ENCODE measurements at regions not wholly inside any gene's neighbourhood (a gene's known extent, or its start where the extent isn't known, plus 50 kb on each side); places are given as distances from the start of the nearest gene placed in this dataset.

- H2BK15ac ChIP-seq (replicated peaks; ENCODE audit: low read depth): no peak overlapping the region
- no peaks in the 10 kb centered on the region for H3K36me3 ChIP-seq (ENCODE audit: control insufficient read depth, insufficient read depth, low read length)
- no peak overlapping the region for H3K9ac ChIP-seq (ENCODE audit: low read length)
- no peak overlapping the region for H4K8ac ChIP-seq (ENCODE audit: low read depth, low read length)
- no CpG with 5 or more reads among the region's 5 CpGs for WGBS (ENCODE audit: extremely low coverage, insufficient coverage, low lambda C conversion rate)
- no peak overlapping the region for H3K27ac ChIP-seq (ENCODE audit: low read depth, low read length)
- no peak overlapping the region for H2BK120ac ChIP-seq (ENCODE audit: low read depth, low read length)
- H3K18ac ChIP-seq (ENCODE audit: low read length): no peak overlapping the region
- no peak overlapping the region for H4K5ac ChIP-seq (ENCODE audit: low read length)
- H3K4ac ChIP-seq (ENCODE audit: low read depth, low read length): no peak overlapping the region
- no peak overlapping the region for H2BK5ac ChIP-seq (ENCODE audit: low read length)
- no peak for DNase-seq
- no peak overlapping the region for H2AK5ac ChIP-seq (ENCODE audit: low read length)
- no peaks in the 10 kb centered on the region for H3K27me3 ChIP-seq (ENCODE audit: insufficient read depth, low read length, poor library complexity)
- no peak overlapping the region for H3K4me2 ChIP-seq (ENCODE audit: low read length)
- H3K4me1 ChIP-seq (ENCODE audit: control insufficient read depth, low read depth, low read length): no peaks in the 10 kb centered on the region
- H3K56ac ChIP-seq (ENCODE audit: low read length): no peak overlapping the region
- no peak overlapping the region for H3K23ac ChIP-seq (ENCODE audit: low read length)
- H3K79me1 ChIP-seq (ENCODE audit: low read length): no peaks in the 10 kb centered on the region
- no peak overlapping the region for H3K4me3 ChIP-seq (ENCODE audit: low read length)
- no peaks in the 10 kb centered on the region for H3K79me2 ChIP-seq (ENCODE audit: control insufficient read depth, insufficient read depth, low read length)
Measured at GRCh38 chr5:171684169-171684568, 101.4 kb upstream of the SMIM23 start.

GRCh38 chr5:171688696-171689495, 96.7 kb upstream of the SMIM23 start:
- DNase-seq: no peak
- no peak overlapping the region for H2BK15ac ChIP-seq (replicated peaks; ENCODE audit: low read depth)
- no peaks in the 10 kb centered on the region for H3K79me2 ChIP-seq (ENCODE audit: control insufficient read depth, insufficient read depth, low read length)
- no peak overlapping the region for H3K27ac ChIP-seq (ENCODE audit: low read depth, low read length)
- H3K4me2 ChIP-seq (ENCODE audit: low read length): no peak overlapping the region
- H4K8ac ChIP-seq (ENCODE audit: low read depth, low read length): no peak overlapping the region
- H3K27me3 ChIP-seq (ENCODE audit: insufficient read depth, low read length, poor library complexity): no peaks in the 10 kb centered on the region
- H3K23ac ChIP-seq (ENCODE audit: low read length): no peak overlapping the region
- H3K4me1 ChIP-seq (ENCODE audit: control insufficient read depth, low read depth, low read length): no peaks in the 10 kb centered on the region
- H4K5ac ChIP-seq (ENCODE audit: low read length): no peak overlapping the region
- H3K56ac ChIP-seq (ENCODE audit: low read length): no peak overlapping the region
- H3K79me1 ChIP-seq (ENCODE audit: low read length): no peaks in the 10 kb centered on the region
- H2BK5ac ChIP-seq (ENCODE audit: low read length): no peak overlapping the region
- H3K36me3 ChIP-seq (ENCODE audit: control insufficient read depth, insufficient read depth, low read length): no peaks in the 10 kb centered on the region
- H3K18ac ChIP-seq (ENCODE audit: low read length): no peak overlapping the region
- no peak overlapping the region for H2BK120ac ChIP-seq (ENCODE audit: low read depth, low read length)
- no CpG with 5 or more reads among the region's 11 CpGs for WGBS (ENCODE audit: extremely low coverage, insufficient coverage, low lambda C conversion rate)
- H3K4me3 ChIP-seq (ENCODE audit: low read length): no peak overlapping the region
- no peak overlapping the region for H2AK5ac ChIP-seq (ENCODE audit: low read length)
- H3K4ac ChIP-seq (ENCODE audit: low read depth, low read length): no peak overlapping the region
- H3K9ac ChIP-seq (ENCODE audit: low read length): no peak overlapping the region

- DNase-seq: no peak
- Histone ChIP-seq H3K4ac (ENCODE audit: low read depth, low read length) (no peak overlapping the region), H3K9ac (ENCODE audit: low read length) (no peak overlapping the region), H4K8ac (ENCODE audit: low read depth, low read length) (no peak overlapping the region), H3K23ac (ENCODE audit: low read length) (no peak overlapping the region), H3K18ac (ENCODE audit: low read length) (no peak overlapping the region), H3K4me2 (ENCODE audit: low read length) (no peak overlapping the region), H3K4me1 (ENCODE audit: control insufficient read depth, low read depth, low read length) (no peaks in the 10 kb centered on the region), H3K79me2 (ENCODE audit: control insufficient read depth, insufficient read depth, low read length) (no peaks in the 10 kb centered on the region), H2BK15ac (replicated peaks; ENCODE audit: low read depth) (no peak overlapping the region), H4K5ac (ENCODE audit: low read length) (no peak overlapping the region), H3K79me1 (ENCODE audit: low read length) (no peaks in the 10 kb centered on the region), H3K36me3 (ENCODE audit: control insufficient read depth, insufficient read depth, low read length) (no peaks in the 10 kb centered on the region), H3K56ac (ENCODE audit: low read length) (no peak overlapping the region), H2BK5ac (ENCODE audit: low read length) (no peak overlapping the region), H3K27me3 (ENCODE audit: insufficient read depth, low read length, poor library complexity) (no peaks in the 10 kb centered on the region), H3K27ac (ENCODE audit: low read depth, low read length) (no peak overlapping the region), H3K4me3 (ENCODE audit: low read length) (no peak overlapping the region), H2AK5ac (ENCODE audit: low read length) (no peak overlapping the region), H2BK120ac (ENCODE audit: low read depth, low read length) (no peak overlapping the region)
Measured at GRCh38 chr5:171689853-171690417, 95.7 kb upstream of the SMIM23 start.

- Histone ChIP-seq H4K8ac (ENCODE audit: low read depth, low read length) (no peak overlapping the region), H3K18ac (ENCODE audit: low read length) (no peak overlapping the region), H3K27ac (ENCODE audit: low read depth, low read length) (no peak overlapping the region), H3K4me1 (ENCODE audit: control insufficient read depth, low read depth, low read length) (no peaks in the 10 kb centered on the region), H4K5ac (ENCODE audit: low read length) (no peak overlapping the region), H3K79me2 (ENCODE audit: control insufficient read depth, insufficient read depth, low read length) (no peaks in the 10 kb centered on the region), H3K23ac (ENCODE audit: low read length) (no peak overlapping the region), H2BK120ac (ENCODE audit: low read depth, low read length) (no peak overlapping the region), H3K4ac (ENCODE audit: low read depth, low read length) (no peak overlapping the region), H3K79me1 (ENCODE audit: low read length) (no peaks in the 10 kb centered on the region), H3K36me3 (ENCODE audit: control insufficient read depth, insufficient read depth, low read length) (no peaks in the 10 kb centered on the region), H2BK15ac (replicated peaks; ENCODE audit: low read depth) (no peak overlapping the region), H3K27me3 (ENCODE audit: insufficient read depth, low read length, poor library complexity) (no peaks in the 10 kb centered on the region), H2BK5ac (ENCODE audit: low read length) (no peak overlapping the region), H2AK5ac (ENCODE audit: low read length) (no peak overlapping the region), H3K4me3 (ENCODE audit: low read length) (no peak overlapping the region), H3K9ac (ENCODE audit: low read length) (no peak overlapping the region), H3K4me2 (ENCODE audit: low read length) (no peak overlapping the region), H3K56ac (ENCODE audit: low read length) (no peak overlapping the region)
- no peak for DNase-seq
- no CpG with 5 or more reads among the region's 3 CpGs for WGBS (ENCODE audit: extremely low coverage, insufficient coverage, low lambda C conversion rate)
Measured at GRCh38 chr5:171692107-171692506, 93.5 kb upstream of the SMIM23 start.

- H3K9ac ChIP-seq (ENCODE audit: low read length): no peak overlapping the region
- no peak overlapping the region for H3K18ac ChIP-seq (ENCODE audit: low read length)
- no peaks in the 10 kb centered on the region for H3K4me1 ChIP-seq (ENCODE audit: control insufficient read depth, low read depth, low read length)
- no peak overlapping the region for H3K4ac ChIP-seq (ENCODE audit: low read depth, low read length)
- no peaks in the 10 kb centered on the region for H3K79me1 ChIP-seq (ENCODE audit: low read length)
- no peak for DNase-seq
- WGBS (ENCODE audit: extremely low coverage, insufficient coverage, low lambda C conversion rate): no CpG with 5 or more reads among the region's 4 CpGs
- no peaks in the 10 kb centered on the region for H3K36me3 ChIP-seq (ENCODE audit: control insufficient read depth, insufficient read depth, low read length)
- H2BK5ac ChIP-seq (ENCODE audit: low read length): no peak overlapping the region
- H3K79me2 ChIP-seq (ENCODE audit: control insufficient read depth, insufficient read depth, low read length): no peaks in the 10 kb centered on the region
- no peak overlapping the region for H3K4me3 ChIP-seq (ENCODE audit: low read length)
- no peak overlapping the region for H2BK120ac ChIP-seq (ENCODE audit: low read depth, low read length)
- no peak overlapping the region for H3K56ac ChIP-seq (ENCODE audit: low read length)
- no peak overlapping the region for H2AK5ac ChIP-seq (ENCODE audit: low read length)
- no peak overlapping the region for H2BK15ac ChIP-seq (replicated peaks; ENCODE audit: low read depth)
- H3K23ac ChIP-seq (ENCODE audit: low read length): no peak overlapping the region
- H3K27ac ChIP-seq (ENCODE audit: low read depth, low read length): no peak overlapping the region
- no peak overlapping the region for H4K5ac ChIP-seq (ENCODE audit: low read length)
- H3K27me3 ChIP-seq (ENCODE audit: insufficient read depth, low read length, poor library complexity): no peaks in the 10 kb centered on the region
- H3K4me2 ChIP-seq (ENCODE audit: low read length): no peak overlapping the region
- no peak overlapping the region for H4K8ac ChIP-seq (ENCODE audit: low read depth, low read length)
Measured at GRCh38 chr5:171692936-171693335, 92.7 kb upstream of the SMIM23 start.

GRCh38 chr5:171693412-171693811, 92.2 kb upstream of the SMIM23 start:
- no peak overlapping the region for H4K8ac ChIP-seq (ENCODE audit: low read depth, low read length)
- WGBS (ENCODE audit: extremely low coverage, insufficient coverage, low lambda C conversion rate): no CpG with 5 or more reads among the region's 3 CpGs

More at GRCh38 chr5:171693412-171693811, 92.2 kb upstream of the SMIM23 start:
- Histone ChIP-seq H3K79me1 (ENCODE audit: low read length) (no peaks in the 10 kb centered on the region), H3K56ac (ENCODE audit: low read length) (no peak overlapping the region), H2BK15ac (replicated peaks; ENCODE audit: low read depth) (no peak overlapping the region), H3K4me1 (ENCODE audit: control insufficient read depth, low read depth, low read length) (no peaks in the 10 kb centered on the region), H3K27ac (ENCODE audit: low read depth, low read length) (no peak overlapping the region), H3K36me3 (ENCODE audit: control insufficient read depth, insufficient read depth, low read length) (no peaks in the 10 kb centered on the region), H4K5ac (ENCODE audit: low read length) (no peak overlapping the region), H3K18ac (ENCODE audit: low read length) (no peak overlapping the region), H3K4ac (ENCODE audit: low read depth, low read length) (no peak overlapping the region), H3K4me2 (ENCODE audit: low read length) (no peak overlapping the region), H3K79me2 (ENCODE audit: control insufficient read depth, insufficient read depth, low read length) (no peaks in the 10 kb centered on the region), H3K4me3 (ENCODE audit: low read length) (no peak overlapping the region), H2BK5ac (ENCODE audit: low read length) (no peak overlapping the region), H3K9ac (ENCODE audit: low read length) (no peak overlapping the region), H2AK5ac (ENCODE audit: low read length) (no peak overlapping the region), H3K23ac (ENCODE audit: low read length) (no peak overlapping the region), H2BK120ac (ENCODE audit: low read depth, low read length) (no peak overlapping the region), H3K27me3 (ENCODE audit: insufficient read depth, low read length, poor library complexity) (no peaks in the 10 kb centered on the region)
- no peak for DNase-seq

All from mesendoderm (in vitro differentiated cells).